ENCODE measurements at regions not wholly inside any gene's neighbourhood (a gene's known extent, or its start where the extent isn't known, plus 50 kb on each side); places are given as distances from the start of the nearest gene placed in this dataset.

GRCh38 chr4:45648846-45649245 lies 475.0 kb downstream of the GABRG1 start:
- no peaks in the 10 kb centered on the region for H3K4me1 Mint-ChIP-seq (ENCODE audit: low read depth, unreplicated experiment)
- H3K79me2 ChIP-seq (ENCODE audit: insufficient read depth, low read length), result no peaks in the 10 kb centered on the region
- DNase-seq (ENCODE audit: low read depth) (no peak), FAIRE-seq (no peak)
- no peak overlapping the region for H3K4me3 ChIP-seq (ENCODE audit: insufficient read depth, low read depth, low read length)
- no peaks in the 10 kb centered on the region for H3K9me3 ChIP-seq (ENCODE audit: insufficient read depth, low read depth, low read length)
- H3K27me3 ChIP-seq (ENCODE audit: insufficient read depth, low read length), result no peaks in the 10 kb centered on the region
- no peaks in the 10 kb centered on the region for H3K4me1 ChIP-seq (ENCODE audit: insufficient read depth, low read length)
- H3K27ac Mint-ChIP-seq (ENCODE audit: unreplicated experiment), result no peak overlapping the region
- H3K27ac ChIP-seq (ENCODE audit: low read depth, low read length), result no peak overlapping the region
- TF ChIP-seq EZH2 (IDR thresholded peaks at IDR 0.05; ENCODE audit: insufficient read depth, low read length), result no peak
- no peak overlapping the region for H3K4me3 Mint-ChIP-seq (ENCODE audit: unreplicated experiment)
- no peaks in the 10 kb centered on the region for H4K20me1 ChIP-seq (ENCODE audit: insufficient read depth, low read length)
- no peaks in the 10 kb centered on the region for H3K36me3 ChIP-seq (ENCODE audit: insufficient read depth, low read length)
- no peak overlapping the region for H2AFZ ChIP-seq (ENCODE audit: low read depth, low read length)
- H3K36me3 Mint-ChIP-seq (ENCODE audit: low read depth, unreplicated experiment), result no peaks in the 10 kb centered on the region
- no peak overlapping the region for H3K9ac ChIP-seq (ENCODE audit: low read length)
- H3K9me3 Mint-ChIP-seq (ENCODE audit: unreplicated experiment), result no peaks in the 10 kb centered on the region
- no peaks in the 10 kb centered on the region for H3K27me3 Mint-ChIP-seq (ENCODE audit: low read depth, unreplicated experiment)
- no peak overlapping the region for H3K4me2 ChIP-seq (ENCODE audit: low read length)

DNA sequence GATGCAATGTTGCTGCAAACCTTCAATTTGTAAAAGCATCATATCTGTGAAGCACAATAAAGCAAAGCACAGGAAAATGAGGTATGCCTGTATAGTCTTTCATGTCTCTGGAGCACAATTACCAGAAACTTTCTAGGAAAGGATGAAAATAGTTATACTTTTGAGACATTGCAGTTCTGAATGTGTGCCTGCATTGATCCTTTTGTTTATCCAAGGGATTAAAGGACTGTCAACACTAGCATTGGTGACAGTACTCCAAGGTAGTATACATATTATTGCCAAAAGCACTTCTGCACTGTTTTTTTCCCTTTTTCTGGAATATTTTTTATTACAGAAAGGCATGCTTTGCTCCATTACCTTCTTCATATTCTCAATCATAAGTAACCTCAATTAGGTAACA lies 476.0 kb downstream of the GABRG1 start:
- Histone ChIP-seq H3K4me3 (ENCODE audit: insufficient read depth, low read depth, low read length) (no peak overlapping the region), H3K4me2 (ENCODE audit: low read length) (no peak overlapping the region), H3K9me3 (ENCODE audit: insufficient read depth, low read depth, low read length) (no peaks in the 10 kb centered on the region), H3K9ac (ENCODE audit: low read length) (no peak overlapping the region), H3K4me1 (ENCODE audit: insufficient read depth, low read length) (no peaks in the 10 kb centered on the region), H3K79me2 (ENCODE audit: insufficient read depth, low read length) (no peaks in the 10 kb centered on the region), H3K27ac (ENCODE audit: low read depth, low read length) (no peak overlapping the region), H4K20me1 (ENCODE audit: insufficient read depth, low read length) (no peaks in the 10 kb centered on the region), H3K27me3 (ENCODE audit: insufficient read depth, low read length) (no peaks in the 10 kb centered on the region), H2AFZ (ENCODE audit: low read depth, low read length) (no peak overlapping the region), H3K36me3 (ENCODE audit: insufficient read depth, low read length) (no peaks in the 10 kb centered on the region)
- Mint-ChIP-seq H3K36me3 (ENCODE audit: low read depth, unreplicated experiment) (no peaks in the 10 kb centered on the region), H3K4me3 (ENCODE audit: unreplicated experiment) (no peak overlapping the region), H3K4me1 (ENCODE audit: low read depth, unreplicated experiment) (no peaks in the 10 kb centered on the region), H3K27me3 (ENCODE audit: low read depth, unreplicated experiment) (no peaks in the 10 kb centered on the region), H3K27ac (ENCODE audit: unreplicated experiment) (no peak overlapping the region), H3K9me3 (ENCODE audit: unreplicated experiment) (no peaks in the 10 kb centered on the region)
- TF ChIP-seq EZH2 (IDR thresholded peaks at IDR 0.05; ENCODE audit: insufficient read depth, low read length) (no peak), CTCF (IDR thresholded peaks at IDR 0.05; ENCODE audit: insufficient read depth, low read depth, low read length) (no peak)
- no peak for DNase-seq (ENCODE audit: low read depth)
- no peak for FAIRE-seq

GRCh38 chr4:45646885-45647590 lies 476.8 kb downstream of the GABRG1 start:
- no peaks in the 10 kb centered on the region for H3K36me3 ChIP-seq (ENCODE audit: insufficient read depth, low read length)
- H3K4me3 ChIP-seq (ENCODE audit: insufficient read depth, low read depth, low read length), result no peak overlapping the region
- no peak overlapping the region for H3K4me2 ChIP-seq (ENCODE audit: low read length)
- Mint-ChIP-seq H3K27me3 (ENCODE audit: low read depth, unreplicated experiment) (no peaks in the 10 kb centered on the region), H3K4me1 (ENCODE audit: low read depth, unreplicated experiment) (no peaks in the 10 kb centered on the region), H3K4me3 (ENCODE audit: unreplicated experiment) (no peak overlapping the region), H3K27ac (ENCODE audit: unreplicated experiment) (no peak overlapping the region), H3K9me3 (ENCODE audit: unreplicated experiment) (no peaks in the 10 kb centered on the region), H3K36me3 (ENCODE audit: low read depth, unreplicated experiment) (no peaks in the 10 kb centered on the region)
- no peak overlapping the region for H2AFZ ChIP-seq (ENCODE audit: low read depth, low read length)
- no peak for FAIRE-seq
- no peaks in the 10 kb centered on the region for H4K20me1 ChIP-seq (ENCODE audit: insufficient read depth, low read length)
- H3K4me1 ChIP-seq (ENCODE audit: insufficient read depth, low read length), result no peaks in the 10 kb centered on the region
- no peak overlapping the region for H3K27ac ChIP-seq (ENCODE audit: low read depth, low read length)
- H3K79me2 ChIP-seq (ENCODE audit: insufficient read depth, low read length), result no peaks in the 10 kb centered on the region
- TF ChIP-seq CTCF (IDR thresholded peaks at IDR 0.05; ENCODE audit: insufficient read depth, low read depth, low read length) (no peak), EZH2 (IDR thresholded peaks at IDR 0.05; ENCODE audit: insufficient read depth, low read length) (no peak)
- H3K9ac ChIP-seq (ENCODE audit: low read length), result no peak overlapping the region
- DNase-seq (ENCODE audit: low read depth), result no peak
- H3K27me3 ChIP-seq (ENCODE audit: insufficient read depth, low read length), result no peaks in the 10 kb centered on the region
- no peaks in the 10 kb centered on the region for H3K9me3 ChIP-seq (ENCODE audit: insufficient read depth, low read depth, low read length)

Measured in astrocyte (in vitro differentiated cells and primary cell).